ENCODE measurements at regions not wholly inside any gene's neighbourhood (a gene's known extent, or its start where the extent isn't known, plus 50 kb on each side); places are given as distances from the start of the nearest gene placed in this dataset.

GRCh38 chr5:97417986-97418385 is 234.9 kb upstream of the RIOK2 start:
- in situ Hi-C loops (cut with HindIII; ENCODE audit: low pct_unique_long_range_greater_than_20kb, low sequenced_read_pairs), result no loop called here
- TF ChIP-seq JUND (IDR thresholded peaks at IDR 0.05; ENCODE audit: low read depth), result no peak
- DNase-seq (ENCODE audit: low read depth in 1 of 2, low spot score in 1 of 2), result no peak

- in situ Hi-C loops (cut with HindIII; ENCODE audit: low pct_unique_long_range_greater_than_20kb, low sequenced_read_pairs), result no loop called here
- no peak for DNase-seq (ENCODE audit: low read depth in 1 of 2, low spot score in 1 of 2)
- no peak for TF ChIP-seq JUND (IDR thresholded peaks at IDR 0.05; ENCODE audit: low read depth)
Observed at GRCh38 chr5:97418462-97418861, 235.4 kb upstream of the RIOK2 start.

GRCh38 chr5:97420646-97421045 is 237.6 kb upstream of the RIOK2 start:
- in situ Hi-C loops (cut with HindIII; ENCODE audit: low pct_unique_long_range_greater_than_20kb, low sequenced_read_pairs), result no loop called here
- DNase-seq (ENCODE audit: low read depth in 1 of 2, low spot score in 1 of 2), result peak in 1 of 2 experiments; percentile 54
- TF ChIP-seq JUND (IDR thresholded peaks at IDR 0.05; ENCODE audit: low read depth), result no peak

- in situ Hi-C loops (cut with HindIII; ENCODE audit: low pct_unique_long_range_greater_than_20kb, low sequenced_read_pairs), result no loop called here
- no peak for DNase-seq (ENCODE audit: low read depth in 1 of 2, low spot score in 1 of 2)
- no peak for TF ChIP-seq JUND (IDR thresholded peaks at IDR 0.05; ENCODE audit: low read depth)
Observed at GRCh38 chr5:97422678-97423077, 239.6 kb upstream of the RIOK2 start.

GRCh38 chr5:97425511-97425910 is 242.5 kb upstream of the RIOK2 start:
- TF ChIP-seq JUND (IDR thresholded peaks at IDR 0.05; ENCODE audit: low read depth), result no peak
- DNase-seq (ENCODE audit: low read depth in 1 of 2, low spot score in 1 of 2), result peak in 1 of 2 experiments; percentile 54
- in situ Hi-C loops (cut with HindIII; ENCODE audit: low pct_unique_long_range_greater_than_20kb, low sequenced_read_pairs), result no loop called here

- in situ Hi-C loops (cut with HindIII; ENCODE audit: low pct_unique_long_range_greater_than_20kb, low sequenced_read_pairs), result no loop called here
- TF ChIP-seq JUND (IDR thresholded peaks at IDR 0.05; ENCODE audit: low read depth), result no peak
- DNase-seq (ENCODE audit: low read depth in 1 of 2, low spot score in 1 of 2), result peak in 1 of 2 experiments; percentile 24
Observed at GRCh38 chr5:97427235-97427634, 244.2 kb upstream of the RIOK2 start.

- TF ChIP-seq JUND (IDR thresholded peaks at IDR 0.05; ENCODE audit: low read depth), result no peak
- in situ Hi-C loops (cut with HindIII; ENCODE audit: low pct_unique_long_range_greater_than_20kb, low sequenced_read_pairs), result no loop called here
- DNase-seq (ENCODE audit: low read depth in 1 of 2, low spot score in 1 of 2), result no peak
Observed at GRCh38 chr5:97434021-97434420, 251.0 kb upstream of the RIOK2 start.

GRCh38 chr5:97436405-97436804 is 253.4 kb upstream of the RIOK2 start:
- peak in 1 of 2 experiments; percentile 30 for DNase-seq (ENCODE audit: low read depth in 1 of 2, low spot score in 1 of 2)
- in situ Hi-C loops (cut with HindIII; ENCODE audit: low pct_unique_long_range_greater_than_20kb, low sequenced_read_pairs), result no loop called here
- no peak for TF ChIP-seq JUND (IDR thresholded peaks at IDR 0.05; ENCODE audit: low read depth)

GRCh38 chr5:97443740-97444139 is 260.7 kb upstream of the RIOK2 start:
- TF ChIP-seq JUND (IDR thresholded peaks at IDR 0.05; ENCODE audit: low read depth), result no peak
- no peak for DNase-seq (ENCODE audit: low read depth in 1 of 2, low spot score in 1 of 2)
- in situ Hi-C loops (cut with HindIII; ENCODE audit: low pct_unique_long_range_greater_than_20kb, low sequenced_read_pairs), result no loop called here

- DNase-seq (ENCODE audit: low read depth in 1 of 2, low spot score in 1 of 2), result no peak
- in situ Hi-C loops (cut with HindIII; ENCODE audit: low pct_unique_long_range_greater_than_20kb, low sequenced_read_pairs), result no loop called here
- TF ChIP-seq JUND (IDR thresholded peaks at IDR 0.05; ENCODE audit: low read depth), result no peak
Observed at GRCh38 chr5:97449172-97449571, 266.1 kb upstream of the RIOK2 start.

- no peak for TF ChIP-seq JUND (IDR thresholded peaks at IDR 0.05; ENCODE audit: low read depth)
- no peak for DNase-seq (ENCODE audit: low read depth in 1 of 2, low spot score in 1 of 2)
- in situ Hi-C loops (cut with HindIII; ENCODE audit: low pct_unique_long_range_greater_than_20kb, low sequenced_read_pairs), result no loop called here
Observed at GRCh38 chr5:97452646-97453045, 269.6 kb upstream of the RIOK2 start.

- no peak for DNase-seq (ENCODE audit: low read depth in 1 of 2, low spot score in 1 of 2)
- no peak for TF ChIP-seq JUND (IDR thresholded peaks at IDR 0.05; ENCODE audit: low read depth)
Observed at GRCh38 chr5:97453263-97453662, 270.2 kb upstream of the RIOK2 start.

GRCh38 chr5:97454015-97454414 is 271.0 kb upstream of the RIOK2 start:
- TF ChIP-seq JUND (IDR thresholded peaks at IDR 0.05; ENCODE audit: low read depth), result no peak
- in situ Hi-C loops (cut with HindIII; ENCODE audit: low pct_unique_long_range_greater_than_20kb, low sequenced_read_pairs), result no loop called here
- DNase-seq (ENCODE audit: low read depth in 1 of 2, low spot score in 1 of 2), result no peak

More at GRCh38 chr5:97453263-97453662, 270.2 kb upstream of the RIOK2 start:
- in situ Hi-C loops (cut with HindIII; ENCODE audit: low pct_unique_long_range_greater_than_20kb, low sequenced_read_pairs), result no loop called here

- in situ Hi-C loops (cut with HindIII; ENCODE audit: low pct_unique_long_range_greater_than_20kb, low sequenced_read_pairs), result no loop called here
- TF ChIP-seq JUND (IDR thresholded peaks at IDR 0.05; ENCODE audit: low read depth), result no peak
Observed at GRCh38 chr5:97455996-97456395, 272.9 kb upstream of the RIOK2 start.

More at GRCh38 chr5:97455996-97456395, 272.9 kb upstream of the RIOK2 start:
- no peak for DNase-seq (ENCODE audit: low read depth in 1 of 2, low spot score in 1 of 2)

Data from T47D (cell line).